C4-2B (cell line): ENCODE measurements at regions not wholly inside any gene's neighbourhood (a gene's known extent, or its start where the extent isn't known, plus 50 kb on each side); places are given as distances from the start of the nearest gene placed in this dataset.

Experiments used
- ZFX ChIP-seq: fragments of 450-650 bp; IDR thresholded peaks from 2 replicates; pipeline ENCODE4 v1.6.1; 2017
- TF ChIP-seq, protein P1 (sequence below): fragments of 450-650 bp; conservative IDR thresholded peaks from 2 replicates; pipeline ENCODE4 v1.5.1; 2017; ENCODE audit warnings: mild to moderate bottlenecking

DNA sequence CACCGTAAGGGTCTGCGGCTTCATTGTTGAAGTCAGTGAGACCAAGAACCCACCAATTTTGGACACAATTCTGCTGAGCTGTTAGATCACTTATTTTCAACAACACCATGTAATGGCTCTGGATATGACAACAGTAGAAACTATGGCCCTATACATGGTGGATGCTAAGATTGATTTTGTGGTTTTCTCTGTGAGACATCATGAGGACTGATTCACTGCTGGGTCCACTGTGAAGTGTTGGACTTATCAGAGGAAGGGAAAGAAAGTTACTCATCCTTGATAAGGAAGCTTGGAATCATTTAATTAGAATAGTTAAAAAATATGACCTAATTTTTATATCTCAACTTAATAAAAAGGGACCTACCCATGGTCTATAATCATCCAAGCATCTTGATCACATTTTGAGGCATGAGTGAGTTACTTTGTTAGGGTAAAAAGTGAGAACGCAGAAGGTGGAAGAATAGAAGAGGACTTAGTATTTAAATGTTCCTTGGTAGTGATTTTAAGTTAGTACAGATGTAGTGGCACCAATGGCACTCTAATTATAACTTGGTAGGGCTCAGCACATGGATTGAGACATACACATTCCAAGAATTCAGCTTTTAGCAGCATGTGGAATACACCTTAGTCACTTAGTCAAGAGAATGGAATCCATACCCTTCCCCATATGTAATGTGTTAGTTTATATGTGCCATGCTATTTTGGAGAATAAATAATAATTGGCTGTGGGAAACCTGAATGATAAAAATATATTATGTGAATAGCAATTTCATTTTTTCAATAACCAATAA lies 123.5 kb upstream of the CD180 start:
- TF ChIP-seq, protein P1, sequence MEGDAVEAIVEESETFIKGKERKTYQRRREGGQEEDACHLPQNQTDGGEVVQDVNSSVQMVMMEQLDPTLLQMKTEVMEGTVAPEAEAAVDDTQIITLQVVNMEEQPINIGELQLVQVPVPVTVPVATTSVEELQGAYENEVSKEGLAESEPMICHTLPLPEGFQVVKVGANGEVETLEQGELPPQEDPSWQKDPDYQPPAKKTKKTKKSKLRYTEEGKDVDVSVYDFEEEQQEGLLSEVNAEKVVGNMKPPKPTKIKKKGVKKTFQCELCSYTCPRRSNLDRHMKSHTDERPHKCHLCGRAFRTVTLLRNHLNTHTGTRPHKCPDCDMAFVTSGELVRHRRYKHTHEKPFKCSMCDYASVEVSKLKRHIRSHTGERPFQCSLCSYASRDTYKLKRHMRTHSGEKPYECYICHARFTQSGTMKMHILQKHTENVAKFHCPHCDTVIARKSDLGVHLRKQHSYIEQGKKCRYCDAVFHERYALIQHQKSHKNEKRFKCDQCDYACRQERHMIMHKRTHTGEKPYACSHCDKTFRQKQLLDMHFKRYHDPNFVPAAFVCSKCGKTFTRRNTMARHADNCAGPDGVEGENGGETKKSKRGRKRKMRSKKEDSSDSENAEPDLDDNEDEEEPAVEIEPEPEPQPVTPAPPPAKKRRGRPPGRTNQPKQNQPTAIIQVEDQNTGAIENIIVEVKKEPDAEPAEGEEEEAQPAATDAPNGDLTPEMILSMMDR, result no peak
- no peak for TF ChIP-seq ZFX
